ENCODE measurements at regions not wholly inside any gene's neighbourhood (a gene's known extent, or its start where the extent isn't known, plus 50 kb on each side); places are given as distances from the start of the nearest gene placed in this dataset.

GRCh38 chr18:78859686-78860085 is 119.9 kb upstream of the SALL3 start (continued):
- TF ChIP-seq HNF1A (IDR thresholded peaks at IDR 0.05; ENCODE audit: low read depth) (no peak), HNF1A (CRISPR knock-in tag; IDR thresholded peaks at IDR 0.05; ENCODE audit: borderline replicate concordance) (no peak), ARID4A (CRISPR knock-in tag; IDR thresholded peaks at IDR 0.05; ENCODE audit: borderline replicate concordance) (no peak), HIVEP1 (CRISPR knock-in tag; IDR thresholded peaks at IDR 0.05) (no peak), ZFP62 (CRISPR knock-in tag; IDR thresholded peaks at IDR 0.05) (no peak)

Measured in HepG2 (cell line).